ENCODE measurements at regions not wholly inside any gene's neighbourhood (a gene's known extent, or its start where the extent isn't known, plus 50 kb on each side); places are given as distances from the start of the nearest gene placed in this dataset.

DNA sequence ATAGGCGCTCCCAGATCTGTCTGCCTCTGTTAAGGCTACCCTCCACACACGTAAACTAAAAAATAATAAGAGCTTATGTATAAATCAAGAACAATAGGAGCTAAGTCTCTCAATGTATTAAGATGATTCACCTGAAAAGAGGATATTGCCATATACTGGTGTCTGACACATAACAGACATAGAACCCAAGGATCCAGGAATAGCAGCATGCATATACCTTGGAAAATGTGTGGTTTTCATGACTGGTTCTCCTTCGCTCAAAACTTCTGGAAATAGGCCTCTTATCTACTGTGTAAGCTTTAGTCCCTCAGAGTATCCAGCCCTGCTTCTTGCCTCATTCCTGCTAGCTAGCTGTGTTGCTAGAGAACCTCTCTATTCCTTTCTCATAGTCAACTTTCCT is 203.7 kb upstream of the SLITRK2 start:
- TF ChIP-seq, protein P1, sequence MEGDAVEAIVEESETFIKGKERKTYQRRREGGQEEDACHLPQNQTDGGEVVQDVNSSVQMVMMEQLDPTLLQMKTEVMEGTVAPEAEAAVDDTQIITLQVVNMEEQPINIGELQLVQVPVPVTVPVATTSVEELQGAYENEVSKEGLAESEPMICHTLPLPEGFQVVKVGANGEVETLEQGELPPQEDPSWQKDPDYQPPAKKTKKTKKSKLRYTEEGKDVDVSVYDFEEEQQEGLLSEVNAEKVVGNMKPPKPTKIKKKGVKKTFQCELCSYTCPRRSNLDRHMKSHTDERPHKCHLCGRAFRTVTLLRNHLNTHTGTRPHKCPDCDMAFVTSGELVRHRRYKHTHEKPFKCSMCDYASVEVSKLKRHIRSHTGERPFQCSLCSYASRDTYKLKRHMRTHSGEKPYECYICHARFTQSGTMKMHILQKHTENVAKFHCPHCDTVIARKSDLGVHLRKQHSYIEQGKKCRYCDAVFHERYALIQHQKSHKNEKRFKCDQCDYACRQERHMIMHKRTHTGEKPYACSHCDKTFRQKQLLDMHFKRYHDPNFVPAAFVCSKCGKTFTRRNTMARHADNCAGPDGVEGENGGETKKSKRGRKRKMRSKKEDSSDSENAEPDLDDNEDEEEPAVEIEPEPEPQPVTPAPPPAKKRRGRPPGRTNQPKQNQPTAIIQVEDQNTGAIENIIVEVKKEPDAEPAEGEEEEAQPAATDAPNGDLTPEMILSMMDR (IDR thresholded peaks at IDR 0.05): no peak
- TF ChIP-seq, protein P2, sequence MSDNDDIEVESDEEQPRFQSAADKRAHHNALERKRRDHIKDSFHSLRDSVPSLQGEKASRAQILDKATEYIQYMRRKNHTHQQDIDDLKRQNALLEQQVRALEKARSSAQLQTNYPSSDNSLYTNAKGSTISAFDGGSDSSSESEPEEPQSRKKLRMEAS (IDR thresholded peaks at IDR 0.05): no peak
- TF ChIP-seq HOXB5 (CRISPR knock-in tag; IDR thresholded peaks at IDR 0.05): no peak
